GM21717 (cell line): ENCODE measurements at regions not wholly inside any gene's neighbourhood (a gene's known extent, or its start where the extent isn't known, plus 50 kb on each side); places are given as distances from the start of the nearest gene placed in this dataset.
"Not testable (repeated sequence)": the region's sequence is repeated elsewhere in the genome, so short reads cannot be mapped to it uniquely, and the experiment has no call there.

Source experiments
- ATAC-seq: cut with Tn5 transposase; IDR thresholded peaks from one replicate; pipeline ENCODE4 v1.9.1; 2021; ENCODE audit warnings: mild to moderate bottlenecking, moderate library complexity; ENCODE audit not compliant: unreplicated experiment

DNA sequence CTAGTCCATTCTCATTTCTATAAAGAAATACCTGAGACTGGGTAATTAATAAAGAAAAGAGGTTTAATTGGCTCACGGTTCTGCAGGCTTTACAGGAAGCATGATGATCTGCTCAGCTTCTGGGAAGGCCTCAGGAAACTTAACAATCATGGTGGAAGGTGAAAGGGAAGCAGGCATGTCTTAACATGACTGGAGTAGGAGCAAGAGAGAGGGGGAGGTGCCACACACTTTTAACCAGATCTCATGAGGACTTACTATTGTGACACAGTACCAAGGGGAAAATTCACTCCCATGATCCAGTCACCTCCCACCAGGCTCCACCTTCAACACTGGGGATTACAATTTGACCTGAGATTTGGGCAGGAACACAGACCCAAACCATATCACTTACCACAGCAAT lies 310.1 kb downstream of the SH3GL2 start:
- ATAC-seq = not testable (repeated sequence)

DNA sequence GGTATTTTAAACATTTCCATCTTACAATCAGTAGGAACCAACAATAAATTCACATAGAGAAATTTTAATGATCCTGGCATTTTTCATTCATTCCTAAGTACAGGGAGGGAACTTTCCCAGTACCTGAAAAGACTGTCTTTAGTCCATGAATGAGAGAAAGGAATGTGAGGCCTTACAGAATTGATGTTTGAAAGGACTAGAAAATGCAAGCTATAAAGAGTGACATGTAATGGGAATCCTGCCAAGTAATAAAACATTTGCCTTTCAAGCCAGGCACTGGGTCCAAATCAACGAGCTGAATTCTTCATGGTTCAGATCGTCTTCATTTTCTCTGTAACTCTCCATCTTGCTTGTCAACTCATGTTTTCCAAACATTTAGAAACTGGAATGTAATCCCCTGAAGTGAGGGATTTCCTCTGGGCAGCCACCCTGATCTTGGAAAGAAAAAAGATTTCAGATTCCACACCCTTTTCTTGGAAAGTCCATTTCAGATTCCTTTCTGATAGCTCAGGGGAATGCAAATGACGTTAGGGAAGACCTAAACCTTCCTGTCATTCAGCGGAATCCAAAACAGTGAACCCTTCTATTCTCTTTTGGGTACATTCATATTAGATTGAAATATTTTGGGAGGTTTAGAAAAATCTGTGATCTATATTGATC lies 315.8 kb downstream of the SH3GL2 start:
- no peak for ATAC-seq

GRCh38 chr9:17900606-17901005 lies 321.7 kb downstream of the SH3GL2 start:
- no peak for ATAC-seq

- no peak for ATAC-seq
Measured at GRCh38 chr9:17905366-17905765, 326.5 kb downstream of the SH3GL2 start.

- ATAC-seq = no peak
Measured at GRCh38 chr9:17905781-17906175, 326.9 kb downstream of the SH3GL2 start.

- ATAC-seq = no peak
Measured at GRCh38 chr9:17906176-17906840, 327.4 kb downstream of the SH3GL2 start.

GRCh38 chr9:17906841-17907778 lies 328.2 kb downstream of the SH3GL2 start:
- ATAC-seq = no peak

DNA sequence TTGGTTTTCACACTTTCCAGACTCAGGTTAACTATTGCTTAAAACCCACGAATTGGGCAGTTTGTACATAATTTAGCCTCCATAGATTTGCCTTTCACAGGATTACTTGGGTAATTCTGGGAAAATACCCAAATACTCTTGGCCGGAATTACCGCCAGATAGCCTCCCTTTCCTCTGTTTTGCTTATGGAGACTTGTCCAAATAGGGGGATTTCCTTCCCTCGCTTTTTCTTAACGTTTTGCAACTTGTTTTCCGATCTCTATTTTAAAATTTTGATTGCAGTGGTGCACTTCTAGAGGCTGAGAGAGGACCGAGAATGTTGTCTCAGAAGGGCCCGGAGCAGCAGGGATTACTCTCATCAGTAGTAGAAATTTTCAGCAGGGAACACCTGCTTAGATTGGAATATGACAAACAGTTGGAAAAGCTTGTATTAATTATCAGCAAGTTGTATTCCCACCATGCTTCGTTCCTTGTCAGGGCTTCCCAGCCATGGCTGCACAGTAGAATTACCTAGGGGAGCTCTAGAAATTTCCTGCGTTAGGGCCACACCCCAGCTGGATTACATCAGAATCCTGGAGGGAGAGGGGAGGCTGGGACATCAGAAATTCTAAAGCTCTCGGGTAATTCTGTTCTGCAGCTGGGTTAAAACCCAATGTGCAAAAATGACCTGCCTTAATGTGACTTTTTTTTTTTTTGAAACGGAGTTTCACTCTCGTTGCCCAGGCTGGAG lies 329.1 kb downstream of the SH3GL2 start:
- no peak for ATAC-seq

DNA sequence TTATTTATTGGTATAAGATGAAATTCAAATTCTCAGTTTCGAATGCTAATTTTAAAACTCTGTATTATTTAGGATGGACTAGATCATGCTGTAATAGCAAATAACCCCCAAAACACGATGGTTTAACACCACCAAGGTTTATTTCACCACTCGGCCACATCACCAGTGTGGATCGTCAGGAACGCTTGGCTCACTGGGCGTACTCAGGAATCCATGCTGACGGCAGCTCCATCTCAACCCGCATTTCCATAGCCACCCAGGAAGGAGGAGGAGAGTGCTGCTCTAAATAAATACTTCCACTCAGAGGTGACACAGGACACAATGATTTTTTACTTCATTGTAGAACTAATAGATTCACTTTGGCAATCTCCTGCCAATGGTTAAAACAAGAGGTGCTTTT lies 347.4 kb downstream of the SH3GL2 start:
- no peak for ATAC-seq

DNA sequence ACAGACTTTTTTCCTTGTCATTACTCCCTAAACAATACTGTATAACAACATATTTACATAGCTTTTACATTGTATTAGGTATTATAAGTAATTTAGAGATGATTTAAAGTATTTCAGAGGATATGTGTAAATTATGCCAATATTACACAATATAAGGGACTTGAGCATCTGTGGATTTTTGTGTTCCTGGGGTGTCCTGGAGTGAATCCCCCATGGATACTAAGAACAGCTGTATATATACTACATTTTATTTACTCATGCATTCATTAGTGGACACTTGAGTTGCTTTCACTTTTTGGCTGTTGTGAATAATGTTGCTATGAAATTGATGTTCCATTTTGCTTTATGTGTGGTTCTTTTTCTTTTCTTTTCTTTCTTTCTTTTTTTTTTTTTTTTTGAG lies 348.8 kb downstream of the SH3GL2 start:
- no peak for ATAC-seq

GRCh38 chr9:17928228-17928627 lies 349.4 kb downstream of the SH3GL2 start:
- no peak for ATAC-seq

DNA sequence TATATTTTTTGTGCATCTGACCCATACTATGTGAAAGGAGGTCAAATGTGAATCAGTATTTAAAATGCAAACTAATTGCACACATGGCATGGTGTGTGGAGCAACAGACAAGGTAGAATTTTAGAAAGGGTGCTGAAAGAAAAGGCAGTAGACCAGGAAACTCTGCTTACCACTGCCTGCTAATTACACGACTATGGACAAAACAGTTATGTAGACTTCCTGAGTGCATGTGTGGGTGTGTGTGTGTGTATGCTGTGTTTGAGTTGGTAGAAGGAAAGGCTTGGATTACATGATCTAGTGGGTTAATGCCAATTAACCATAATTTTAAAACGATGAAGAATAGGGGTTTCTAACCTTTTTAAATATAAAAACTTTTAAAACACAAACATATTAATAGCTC lies 349.9 kb downstream of the SH3GL2 start:
- ATAC-seq = no peak

GRCh38 chr9:17929506-17929905 lies 350.6 kb downstream of the SH3GL2 start:
- no peak for ATAC-seq

DNA sequence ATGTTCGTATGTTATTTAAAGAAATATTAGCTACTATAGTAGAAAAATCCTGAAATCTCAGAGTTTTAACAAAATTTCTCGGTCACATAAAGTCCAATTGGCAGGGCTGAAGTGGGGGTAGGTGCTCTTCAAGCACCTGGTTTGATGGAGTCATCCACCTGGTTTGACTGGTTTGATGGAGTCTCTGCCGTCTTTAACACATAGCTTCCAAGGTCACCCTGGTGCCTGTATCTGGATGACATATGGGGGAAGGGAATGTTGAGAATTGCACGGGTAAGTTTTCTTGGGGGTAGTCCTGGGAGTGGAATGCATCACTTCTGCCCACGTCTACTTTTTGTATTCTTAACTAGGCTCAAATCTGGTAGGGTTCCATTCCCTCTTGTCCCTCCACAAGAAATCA lies 351.2 kb downstream of the SH3GL2 start:
- no peak for ATAC-seq

GRCh38 chr9:17936365-17936764 lies 357.5 kb downstream of the SH3GL2 start:
- no peak for ATAC-seq

DNA sequence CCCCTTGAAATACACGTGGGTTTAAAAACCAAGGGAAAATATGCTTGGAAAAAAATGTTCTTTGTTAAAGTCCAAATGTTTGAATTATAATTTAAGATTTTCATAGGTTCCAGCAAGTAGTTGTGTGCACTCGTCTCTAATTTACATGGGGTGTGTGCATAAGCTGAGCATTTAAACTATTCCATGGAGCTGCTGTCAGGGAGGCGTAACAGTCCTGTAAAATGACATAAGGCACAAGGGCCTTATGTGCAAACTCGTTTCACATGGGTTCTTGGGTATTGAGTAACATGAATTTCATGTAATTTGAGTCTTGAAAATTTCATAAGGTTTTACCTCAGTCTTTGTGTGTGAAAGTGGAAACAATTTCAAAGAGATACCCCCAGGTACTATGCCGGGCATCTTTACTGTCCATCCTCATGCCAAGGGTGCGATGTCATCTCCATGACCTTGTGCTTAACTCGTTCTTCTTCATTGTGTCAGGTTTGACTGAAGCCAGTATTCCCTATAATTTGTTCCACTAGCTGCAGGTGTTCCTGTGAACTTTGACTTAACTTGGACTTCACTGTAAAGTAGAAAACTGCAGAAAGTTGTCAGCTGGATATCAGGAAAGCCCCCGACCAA lies 359.3 kb downstream of the SH3GL2 start:
- ATAC-seq = no peak

- no peak for ATAC-seq
Measured at GRCh38 chr9:17942498-17942897, 363.6 kb downstream of the SH3GL2 start.

GRCh38 chr9:17955409-17955808 lies 376.5 kb downstream of the SH3GL2 start:
- no peak for ATAC-seq

GRCh38 chr9:17958363-17958762 lies 379.5 kb downstream of the SH3GL2 start:
- no peak for ATAC-seq

- no peak for ATAC-seq
Measured at GRCh38 chr9:17962747-17963146, 383.9 kb downstream of the SH3GL2 start.

GRCh38 chr9:17963498-17963897 lies 384.6 kb downstream of the SH3GL2 start:
- no peak for ATAC-seq
